ENCODE measurements at regions not wholly inside any gene's neighbourhood (a gene's known extent, or its start where the extent isn't known, plus 50 kb on each side); places are given as distances from the start of the nearest gene placed in this dataset.

GRCh38 chr22:47920380-47920959, 1158.0 kb downstream of the TBC1D22A start:
- no peak overlapping the region for H3K27ac Mint-ChIP-seq
- peaks cover 0 to 5% of the 10 kb centered on the region in 2 donors for H3K27me3 Mint-ChIP-seq (ENCODE audit: low read depth in 2 of 2)
- no peaks in the 10 kb centered on the region for H3K36me3 Mint-ChIP-seq

GRCh38 chr22:47919893-47920292, 1157.4 kb downstream of the TBC1D22A start:
- intact Hi-C loops (cut with micrococcal nuclease) = no loop called here
- H3K36me3 Mint-ChIP-seq = no peaks in the 10 kb centered on the region
- DNase-seq (no peak), ATAC-seq (no peak)
- no peaks in the 10 kb centered on the region for H3K9me3 Mint-ChIP-seq
- H3K27ac ChIP-seq (ENCODE audit: low read length) = no peak overlapping the region
- TF ChIP-seq CTCF (IDR thresholded peaks at IDR 0.05) = no peak
- H3K27me3 ChIP-seq (ENCODE audit: control insufficient read depth, insufficient read depth, low read length) = no peaks in the 10 kb centered on the region
- peaks cover 0 to 31% of the 10 kb centered on the region in 2 donors for H3K4me1 Mint-ChIP-seq
- peaks cover 3 to 5% of the 10 kb centered on the region in 2 donors for H3K27me3 Mint-ChIP-seq (ENCODE audit: low read depth in 2 of 2)
- 89% methylated on average over 6 of the region's 6 CpGs for WGBS (ENCODE audit: insufficient coverage)
- no peak overlapping the region for H3K4me3 Mint-ChIP-seq
- H3K27ac Mint-ChIP-seq = no peak overlapping the region
- peaks cover 4% of the 10 kb centered on the region for H3K9me3 ChIP-seq (ENCODE audit: control insufficient read depth, insufficient read depth, low read length)
- H3K4me1 ChIP-seq (ENCODE audit: control insufficient read depth, insufficient read depth, low read length) = peaks cover 6% of the 10 kb centered on the region
- no peaks in the 10 kb centered on the region for H3K36me3 ChIP-seq (ENCODE audit: control insufficient read depth, insufficient read depth, low read length)
- H3K4me3 ChIP-seq (ENCODE audit: low read length) = no peak overlapping the region

More at GRCh38 chr22:47920380-47920959, 1158.0 kb downstream of the TBC1D22A start:
- H3K27ac ChIP-seq (ENCODE audit: low read length) = no peak overlapping the region
- WGBS (ENCODE audit: insufficient coverage) = 81% methylated on average over 9 of the region's 10 CpGs
- no peaks in the 10 kb centered on the region for H3K27me3 ChIP-seq (ENCODE audit: control insufficient read depth, insufficient read depth, low read length)
- no peaks in the 10 kb centered on the region for H3K36me3 ChIP-seq (ENCODE audit: control insufficient read depth, insufficient read depth, low read length)
- ATAC-seq (no peak), DNase-seq (no peak)
- H3K9me3 ChIP-seq (ENCODE audit: control insufficient read depth, insufficient read depth, low read length) = peaks cover 4% of the 10 kb centered on the region
- H3K4me1 ChIP-seq (ENCODE audit: control insufficient read depth, insufficient read depth, low read length) = peaks cover 6% of the 10 kb centered on the region
- Mint-ChIP-seq H3K4me1 (peaks cover 0 to 36% of the 10 kb centered on the region in 2 donors), H3K4me3 (no peak overlapping the region), H3K9me3 (no peaks in the 10 kb centered on the region)
- intact Hi-C loops (cut with micrococcal nuclease) = no loop called here
- TF ChIP-seq CTCF (IDR thresholded peaks at IDR 0.05) = no peak
- no peak overlapping the region for H3K4me3 ChIP-seq (ENCODE audit: low read length)

GRCh38 chr22:47919001-47919441, 1156.6 kb downstream of the TBC1D22A start:
- Histone ChIP-seq H3K27ac (ENCODE audit: low read length) (no peak overlapping the region), H3K4me1 (ENCODE audit: control insufficient read depth, insufficient read depth, low read length) (peaks cover 6% of the 10 kb centered on the region), H3K36me3 (ENCODE audit: control insufficient read depth, insufficient read depth, low read length) (no peaks in the 10 kb centered on the region), H3K9me3 (ENCODE audit: control insufficient read depth, insufficient read depth, low read length) (peaks cover under 1% of the 10 kb centered on the region), H3K27me3 (ENCODE audit: control insufficient read depth, insufficient read depth, low read length) (no peaks in the 10 kb centered on the region), H3K4me3 (ENCODE audit: low read length) (no peak overlapping the region)
- DNase-seq (no peak), ATAC-seq (no peak)
- 74% methylated on average over 11 of the region's 11 CpGs for WGBS (ENCODE audit: insufficient coverage)
- Mint-ChIP-seq H3K4me1 (peaks cover 0 to 30% of the 10 kb centered on the region in 2 donors), H3K36me3 (no peaks in the 10 kb centered on the region), H3K4me3 (no peak overlapping the region), H3K9me3 (no peaks in the 10 kb centered on the region), H3K27ac (no peak overlapping the region), H3K27me3 (ENCODE audit: low read depth in 2 of 2) (peaks cover 9 to 12% of the 10 kb centered on the region in 2 donors)
- intact Hi-C loops (cut with micrococcal nuclease) = no loop called here
- no peak for TF ChIP-seq CTCF (IDR thresholded peaks at IDR 0.05)
